Stimulated activated CD4-positive, alpha-beta T cell treated with anti-CD3 and anti-CD28 coated beads, TNF-alpha, amount 100 ng/mL, for 48 hours (primary cell): ENCODE measurements at regions not wholly inside any gene's neighbourhood (a gene's known extent, or its start where the extent isn't known, plus 50 kb on each side); places are given as distances from the start of the nearest gene placed in this dataset.
"Not testable (repeated sequence)": the region's sequence is repeated elsewhere in the genome, so short reads cannot be mapped to it uniquely, and the experiment has no call there.

Experiments used
- DNase-seq, 3 donors: peaks; one replicate each; pipeline ENCODE4 v3.0.0-alpha.2; 2020; ENCODE audit warnings: low read depth in 3 of 3

GRCh38 chrY:19644889-19645638 lies 99.5 kb downstream of the KDM5D start:
- no peak for DNase-seq

GRCh38 chrY:19637651-19638347 lies 106.7 kb downstream of the KDM5D start:
- no peak for DNase-seq

GRCh38 chrY:19628926-19629325 lies 115.6 kb downstream of the KDM5D start:
- DNase-seq: no peak

DNA sequence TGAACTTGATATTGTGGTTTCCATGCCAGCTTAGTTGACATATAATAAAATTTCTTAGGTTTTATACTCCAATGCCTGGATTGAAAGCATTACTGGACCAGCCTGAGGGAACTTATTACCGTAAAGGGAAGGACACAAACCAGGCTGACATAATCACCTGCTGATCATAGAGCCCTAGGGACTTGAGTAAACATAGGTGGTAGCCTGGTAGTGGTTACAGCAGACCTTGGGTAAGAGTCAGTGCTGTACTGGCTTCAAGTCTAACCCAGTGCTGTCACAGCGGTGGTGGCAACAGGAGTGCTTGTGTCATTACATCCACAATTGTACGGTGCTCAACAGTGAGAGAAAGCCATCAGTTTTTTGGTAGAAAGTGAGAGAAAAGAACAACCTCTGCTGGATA lies 122.1 kb downstream of the KDM5D start:
- DNase-seq: no peak

GRCh38 chrY:19621756-19622155 lies 122.8 kb downstream of the KDM5D start:
- DNase-seq: no peak

- no peak for DNase-seq
Measured at GRCh38 chrY:19601113-19601512, 143.4 kb downstream of the KDM5D start.

DNA sequence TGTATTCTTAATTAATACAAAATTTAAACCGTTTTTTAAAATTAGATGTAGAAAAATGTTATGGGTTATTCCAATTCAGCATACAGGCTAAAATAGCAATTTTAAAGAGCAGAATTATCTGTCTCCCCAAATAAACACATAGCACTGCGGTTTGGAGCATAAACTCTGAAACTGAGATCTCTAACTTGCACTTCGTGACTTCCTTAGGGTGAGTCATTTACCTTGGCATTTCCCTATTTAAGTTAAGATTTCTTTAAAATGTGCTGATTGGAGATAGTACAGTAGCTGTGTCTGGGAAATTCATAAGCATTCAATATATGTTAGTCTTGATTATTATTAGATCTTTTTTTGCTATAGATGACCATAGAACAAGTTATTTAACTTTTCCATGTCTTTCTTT lies 143.8 kb downstream of the KDM5D start:
- no peak for DNase-seq

- no peak for DNase-seq
Measured at GRCh38 chrY:19590235-19590634, 154.3 kb downstream of the KDM5D start.

GRCh38 chrY:19589664-19590063 lies 154.9 kb downstream of the KDM5D start:
- DNase-seq: no peak

DNA sequence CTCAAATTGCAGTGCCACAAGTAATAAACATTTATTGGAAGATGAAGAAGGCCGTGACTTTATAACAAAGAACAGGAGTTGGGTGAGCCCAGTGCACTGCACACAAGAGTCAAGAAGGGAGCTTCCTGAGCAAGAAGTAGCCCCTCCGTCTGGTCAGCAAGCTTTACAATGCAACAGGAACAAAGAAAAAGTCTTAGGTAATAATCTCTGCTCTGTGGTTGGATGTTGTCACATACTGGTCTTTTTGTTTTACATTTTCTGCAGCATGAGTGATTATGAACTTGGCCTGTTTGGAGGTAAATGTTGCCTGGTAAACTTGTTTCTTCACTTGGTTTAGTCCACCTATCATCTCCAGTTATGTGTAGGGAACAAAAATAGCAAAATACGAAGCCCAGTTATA lies 157.2 kb downstream of the KDM5D start:
- no peak for DNase-seq

- not testable (repeated sequence) for DNase-seq
Measured at GRCh38 chrY:19580990-19581389, 163.5 kb downstream of the KDM5D start.

DNA sequence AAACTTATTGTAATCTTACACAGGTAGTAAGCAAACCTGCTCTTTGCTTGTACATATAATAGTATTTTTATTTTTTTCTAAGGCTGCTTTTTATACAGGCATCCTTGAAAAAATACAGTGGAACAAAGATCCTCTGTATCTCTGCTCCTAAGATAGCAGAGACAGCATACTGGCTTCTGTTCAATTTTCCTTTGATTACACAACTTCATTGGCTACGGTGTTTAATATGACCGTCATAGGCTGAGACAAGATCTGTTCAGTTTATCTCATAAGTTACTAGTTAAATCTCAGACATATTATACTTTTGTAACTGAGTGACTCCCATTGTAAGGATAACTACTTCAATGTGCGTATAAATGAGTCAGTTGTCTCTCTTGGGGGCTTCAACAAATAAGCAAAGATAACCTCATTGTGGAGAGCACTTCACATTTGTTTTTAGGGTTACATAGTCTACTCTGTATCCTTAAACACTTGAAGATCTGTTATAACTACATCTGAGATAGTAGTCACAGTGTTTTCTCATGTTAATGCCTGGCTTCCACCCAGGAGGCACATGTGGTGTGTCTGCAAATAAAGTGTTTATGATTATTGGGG lies 166.1 kb downstream of the KDM5D start:
- no peak for DNase-seq

GRCh38 chrY:19577250-19577649 lies 167.3 kb downstream of the KDM5D start:
- no peak for DNase-seq

DNA sequence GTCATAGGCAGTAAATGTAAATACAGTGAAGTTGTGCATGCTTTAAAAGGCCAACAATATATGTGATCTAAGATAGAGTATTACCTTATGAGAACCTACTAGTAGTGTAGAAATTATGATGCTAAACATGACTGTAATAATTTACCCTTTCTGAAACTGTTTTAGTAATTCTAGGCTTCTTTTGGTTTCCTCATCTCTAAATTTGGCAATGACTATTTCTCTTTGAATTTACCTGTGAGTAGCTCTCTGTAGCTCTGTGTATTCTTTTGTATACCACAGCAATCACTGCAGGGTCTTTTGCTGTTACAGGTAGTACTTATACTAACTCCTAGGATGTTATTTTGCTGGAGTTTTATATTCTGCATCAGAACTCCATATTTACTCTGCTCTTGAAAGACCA lies 169.6 kb downstream of the KDM5D start:
- no peak for DNase-seq

GRCh38 chrY:19573646-19574045 lies 170.9 kb downstream of the KDM5D start:
- DNase-seq: no peak

DNA sequence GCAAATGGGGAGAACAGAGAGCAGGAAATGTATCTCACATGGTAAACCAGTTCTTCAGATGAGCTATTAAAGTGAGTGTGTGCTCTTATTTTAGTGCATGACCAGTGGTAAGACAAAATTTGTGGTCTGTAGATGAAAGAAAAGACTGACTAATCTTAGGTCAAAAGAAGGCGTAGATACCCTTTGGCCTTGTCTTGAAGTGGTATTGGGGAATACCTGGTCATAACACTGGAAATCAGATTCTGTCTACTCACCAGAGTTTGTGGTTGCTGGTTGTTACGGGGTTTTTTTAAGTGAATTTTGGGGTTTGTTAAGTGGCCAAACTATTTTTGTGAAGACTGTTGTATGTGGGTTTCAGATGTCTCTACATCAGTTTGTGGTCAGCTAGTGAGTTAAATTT lies 173.5 kb downstream of the KDM5D start:
- DNase-seq: no peak

DNA sequence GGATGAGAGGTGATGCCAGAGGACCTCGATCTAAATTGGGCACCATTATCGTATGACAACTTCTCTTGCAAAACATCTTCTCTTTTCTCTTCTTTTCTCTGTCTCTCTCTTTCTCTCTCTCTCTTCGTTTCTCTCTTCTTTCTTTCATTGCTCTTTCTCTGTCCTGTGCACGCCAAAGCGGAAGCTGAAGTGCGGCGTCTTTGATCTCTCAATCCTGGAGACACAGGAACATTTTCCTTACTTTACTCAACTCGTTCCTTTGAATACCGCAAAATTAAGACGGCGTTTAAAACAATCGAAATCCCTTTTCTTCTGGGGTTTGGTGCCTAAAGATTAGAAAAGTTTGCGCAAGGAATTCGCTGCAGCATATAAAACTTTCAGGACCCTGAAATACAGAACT lies 176.6 kb downstream of the KDM5D start:
- DNase-seq: no peak

DNA sequence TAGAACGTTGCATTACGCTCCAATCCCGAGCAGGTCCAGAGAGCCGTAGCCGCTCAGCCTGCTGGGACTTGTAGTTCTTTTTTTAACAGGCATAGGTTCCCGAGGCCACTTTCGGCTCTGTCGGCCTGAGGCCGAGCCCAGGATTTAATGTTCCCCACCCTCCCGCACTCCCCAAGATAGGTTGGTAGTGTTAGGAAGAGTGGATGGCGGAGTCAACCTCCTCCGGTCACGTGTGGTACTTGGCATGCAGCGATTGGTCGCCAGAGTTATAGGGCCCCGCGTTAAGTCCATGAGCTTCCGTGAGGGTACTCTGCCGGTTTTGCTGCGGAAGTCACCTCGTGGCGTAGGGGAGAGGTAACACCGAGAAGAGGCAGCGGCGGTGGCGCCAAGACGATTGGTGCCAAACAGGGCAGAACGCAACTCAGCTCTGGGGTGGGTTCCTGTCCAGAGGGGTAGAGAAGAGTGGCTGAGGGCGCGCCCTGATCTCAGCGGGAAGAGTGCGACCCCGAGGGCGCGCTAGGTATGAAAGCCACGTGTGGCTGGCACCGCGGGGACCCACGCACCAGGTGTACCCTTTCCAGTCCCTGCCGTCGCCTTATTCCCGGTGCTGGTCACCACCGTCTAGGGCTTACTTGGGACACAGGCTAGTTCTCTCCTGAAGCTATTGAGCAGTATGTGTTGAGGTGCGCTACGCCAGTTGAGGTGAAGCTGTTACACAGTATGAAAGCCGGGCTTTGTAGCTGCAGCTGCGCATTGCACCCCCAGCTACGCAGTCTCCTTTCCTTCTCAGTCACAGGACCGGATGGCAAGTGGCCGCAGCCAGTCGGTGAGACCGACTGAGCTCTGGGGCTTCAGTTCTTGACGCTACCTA lies 177.2 kb downstream of the KDM5D start:
- DNase-seq: peak in 2 of 3 donors; percentile 61 to 76

DNA sequence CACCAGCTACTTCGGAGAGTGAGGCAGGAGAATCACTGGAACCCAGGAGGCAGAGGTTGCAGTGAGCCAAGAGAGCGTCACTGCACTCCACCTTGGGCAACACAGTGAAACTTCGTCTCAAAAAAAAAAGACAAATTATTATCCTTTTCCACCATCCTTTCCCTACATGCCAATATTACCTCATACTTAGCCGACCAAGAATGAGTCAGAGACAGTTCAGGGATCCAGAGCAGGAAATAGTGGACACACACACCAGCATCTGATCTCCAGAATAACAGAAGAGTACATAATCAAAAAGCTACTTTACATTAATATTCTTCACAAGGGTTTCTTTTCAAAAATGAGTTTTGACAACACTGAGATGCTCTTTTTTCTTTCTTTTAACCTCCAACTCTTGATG lies 185.4 kb downstream of the KDM5D start:
- DNase-seq: no peak

DNA sequence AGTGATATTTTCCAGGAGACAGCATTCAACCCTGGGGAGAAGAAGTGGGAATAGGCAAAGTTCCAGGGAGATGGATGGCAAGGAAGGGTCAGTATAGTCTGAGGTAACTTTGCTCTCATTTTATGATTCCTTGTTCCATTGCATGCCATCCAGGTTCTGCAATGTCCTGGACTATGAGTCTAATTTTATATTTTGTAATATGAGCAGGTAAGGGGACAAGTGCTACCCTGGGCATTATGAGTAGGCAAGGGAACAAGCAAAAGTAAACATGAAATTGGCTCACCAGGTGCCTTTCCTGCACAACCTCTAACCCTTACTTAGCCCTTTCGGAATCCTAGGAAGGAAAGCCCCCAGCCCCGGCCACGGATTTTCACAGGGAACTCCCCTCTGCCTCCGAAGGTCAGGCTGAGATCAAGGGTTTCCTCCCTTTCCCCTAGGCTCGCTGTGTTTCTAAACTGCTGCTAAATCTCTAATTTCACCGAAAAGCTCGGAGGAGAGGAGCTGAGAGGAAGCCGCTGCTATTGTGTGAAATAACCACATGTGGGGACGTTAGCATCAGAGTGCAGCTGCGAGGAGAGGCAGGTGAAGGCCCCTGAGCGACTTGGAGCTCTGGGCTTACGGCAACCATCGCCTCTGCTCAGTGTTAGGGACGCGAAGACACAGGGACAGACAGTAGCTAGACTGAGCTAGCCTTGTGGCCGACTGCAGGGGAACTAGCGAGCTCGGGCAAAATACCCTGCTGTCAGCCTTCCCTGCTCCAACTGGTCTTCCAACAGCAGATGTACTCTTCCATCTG lies 194.7 kb downstream of the KDM5D start:
- DNase-seq: no peak
